ENCODE measurements at regions not wholly inside any gene's neighbourhood (a gene's known extent, or its start where the extent isn't known, plus 50 kb on each side); places are given as distances from the start of the nearest gene placed in this dataset.
A peak's percentile ranks its signal among the peaks of the same experiment; 100 is the strongest.

GRCh38 chr7:106957766-106958165, 86.7 kb upstream of the PRKAR2B start:
- peak; percentile 46 for ATAC-seq
- no peak for DNase-seq (ENCODE audit: low spot score)

- no peak for ATAC-seq
- no peak for DNase-seq (ENCODE audit: low spot score)
These were observed 84.8 kb upstream of the PRKAR2B start for GRCh38 chr7:106959753-106960152.

GRCh38 chr7:106962751-106963150, 81.8 kb upstream of the PRKAR2B start:
- DNase-seq (ENCODE audit: low spot score) (no peak), ATAC-seq (no peak)

GRCh38 chr7:106964466-106964865, 80.0 kb upstream of the PRKAR2B start:
- DNase-seq (ENCODE audit: low spot score) = no peak
- no peak for ATAC-seq

GRCh38 chr7:106965108-106965507, 79.4 kb upstream of the PRKAR2B start:
- ATAC-seq = no peak
- no peak for DNase-seq (ENCODE audit: low spot score)

GRCh38 chr7:106966121-106966520, 78.4 kb upstream of the PRKAR2B start:
- ATAC-seq (no peak), DNase-seq (ENCODE audit: low spot score) (no peak)

GRCh38 chr7:106968160-106968559, 76.3 kb upstream of the PRKAR2B start:
- no peak for DNase-seq (ENCODE audit: low spot score)
- no peak for ATAC-seq

- ATAC-seq (peak; percentile 10), DNase-seq (ENCODE audit: low spot score) (no peak)
These were observed 65.8 kb upstream of the PRKAR2B start for GRCh38 chr7:106978425-106979420.

- no peak for DNase-seq (ENCODE audit: low spot score)
- ATAC-seq = peak; percentile 23
These were observed 64.8 kb upstream of the PRKAR2B start for GRCh38 chr7:106979551-106980357.

- ATAC-seq (no peak), DNase-seq (ENCODE audit: low spot score) (no peak)
These were observed 64.2 kb upstream of the PRKAR2B start for GRCh38 chr7:106980358-106980685.

- DNase-seq (ENCODE audit: low spot score) = no peak
- ATAC-seq = no peak
These were observed 62.1 kb upstream of the PRKAR2B start for GRCh38 chr7:106982415-106982814.

GRCh38 chr7:106984034-106984433, 60.5 kb upstream of the PRKAR2B start:
- no peak for ATAC-seq
- DNase-seq (ENCODE audit: low spot score) = no peak

- no peak for ATAC-seq
- DNase-seq (ENCODE audit: low spot score) = no peak
These were observed 58.0 kb upstream of the PRKAR2B start for GRCh38 chr7:106986450-106986977.

GRCh38 chr7:106987777-106988176, 56.7 kb upstream of the PRKAR2B start:
- ATAC-seq (peak; percentile 33), DNase-seq (ENCODE audit: low spot score) (no peak)

GRCh38 chr7:106992511-106992910, 52.0 kb upstream of the PRKAR2B start:
- ATAC-seq = no peak
- DNase-seq (ENCODE audit: low spot score) = no peak

Measured in left lobe of liver (tissue), 2 donors.